ENCODE measurements at regions not wholly inside any gene's neighbourhood (a gene's known extent, or its start where the extent isn't known, plus 50 kb on each side); places are given as distances from the start of the nearest gene placed in this dataset.

DNA sequence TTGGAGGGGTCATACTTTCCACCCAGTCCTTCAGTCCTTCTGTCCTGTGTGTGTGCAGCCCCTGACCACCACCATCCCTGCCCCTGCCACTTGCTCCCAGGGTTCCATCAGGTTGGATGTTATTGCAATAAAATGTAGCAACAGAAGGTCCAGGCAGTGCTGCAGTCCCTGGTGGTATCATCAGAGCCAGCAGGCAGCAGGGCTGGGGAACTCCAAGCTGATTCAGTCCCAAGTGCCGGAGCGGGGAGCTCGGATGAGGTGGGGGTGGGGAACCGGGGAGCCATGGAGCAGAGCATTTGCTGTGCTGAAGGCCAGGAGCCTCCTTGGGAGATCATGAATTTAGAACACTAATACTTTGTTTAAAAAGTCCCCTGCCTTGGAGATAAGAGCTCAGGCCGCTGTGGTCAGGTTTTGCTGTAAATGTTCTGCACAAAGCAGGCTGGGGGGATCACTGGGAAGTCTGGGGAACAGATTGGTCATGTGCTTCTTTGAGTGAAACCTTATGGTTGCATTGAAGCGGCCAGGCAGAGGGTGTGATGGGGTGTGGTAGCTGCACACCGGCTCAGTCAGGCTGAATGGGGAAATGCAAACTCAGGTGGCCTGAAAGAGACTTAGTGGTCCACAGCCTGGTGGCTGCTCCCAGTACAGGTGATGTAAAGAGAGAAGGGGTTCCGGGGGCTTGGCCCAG, 225.9 kb downstream of the SEC14L1 start:
- Histone ChIP-seq H3K4me3 (ENCODE audit: low read depth in 1 of 3, low read length in 3 of 3) (no peak overlapping the region), H3K4me1 (ENCODE audit: control insufficient read depth in 4 of 4, insufficient read depth in 4 of 4, low read length in 3 of 4) (peaks cover 3 to 28% (median 14%) of the 10 kb centered on the region in 4 donors), H3K9ac (ENCODE audit: low read depth in 1 of 2, low read length in 2 of 2) (no peak overlapping the region), H3K27me3 (ENCODE audit: control insufficient read depth in 4 of 4, insufficient read depth in 4 of 4, low read length in 3 of 4) (no peaks in the 10 kb centered on the region), H3K9me3 (ENCODE audit: control insufficient read depth in 4 of 4, low read length in 3 of 4) (no peaks in the 10 kb centered on the region), H3K27ac (ENCODE audit: low read depth in 1 of 2, low read length in 2 of 2) (no peak overlapping the region), H3K36me3 (ENCODE audit: control insufficient read depth in 4 of 4, insufficient read depth in 3 of 4, low read depth in 1 of 4, low read length in 3 of 4) (no peaks in the 10 kb centered on the region)
- TF ChIP-seq, protein P1, sequence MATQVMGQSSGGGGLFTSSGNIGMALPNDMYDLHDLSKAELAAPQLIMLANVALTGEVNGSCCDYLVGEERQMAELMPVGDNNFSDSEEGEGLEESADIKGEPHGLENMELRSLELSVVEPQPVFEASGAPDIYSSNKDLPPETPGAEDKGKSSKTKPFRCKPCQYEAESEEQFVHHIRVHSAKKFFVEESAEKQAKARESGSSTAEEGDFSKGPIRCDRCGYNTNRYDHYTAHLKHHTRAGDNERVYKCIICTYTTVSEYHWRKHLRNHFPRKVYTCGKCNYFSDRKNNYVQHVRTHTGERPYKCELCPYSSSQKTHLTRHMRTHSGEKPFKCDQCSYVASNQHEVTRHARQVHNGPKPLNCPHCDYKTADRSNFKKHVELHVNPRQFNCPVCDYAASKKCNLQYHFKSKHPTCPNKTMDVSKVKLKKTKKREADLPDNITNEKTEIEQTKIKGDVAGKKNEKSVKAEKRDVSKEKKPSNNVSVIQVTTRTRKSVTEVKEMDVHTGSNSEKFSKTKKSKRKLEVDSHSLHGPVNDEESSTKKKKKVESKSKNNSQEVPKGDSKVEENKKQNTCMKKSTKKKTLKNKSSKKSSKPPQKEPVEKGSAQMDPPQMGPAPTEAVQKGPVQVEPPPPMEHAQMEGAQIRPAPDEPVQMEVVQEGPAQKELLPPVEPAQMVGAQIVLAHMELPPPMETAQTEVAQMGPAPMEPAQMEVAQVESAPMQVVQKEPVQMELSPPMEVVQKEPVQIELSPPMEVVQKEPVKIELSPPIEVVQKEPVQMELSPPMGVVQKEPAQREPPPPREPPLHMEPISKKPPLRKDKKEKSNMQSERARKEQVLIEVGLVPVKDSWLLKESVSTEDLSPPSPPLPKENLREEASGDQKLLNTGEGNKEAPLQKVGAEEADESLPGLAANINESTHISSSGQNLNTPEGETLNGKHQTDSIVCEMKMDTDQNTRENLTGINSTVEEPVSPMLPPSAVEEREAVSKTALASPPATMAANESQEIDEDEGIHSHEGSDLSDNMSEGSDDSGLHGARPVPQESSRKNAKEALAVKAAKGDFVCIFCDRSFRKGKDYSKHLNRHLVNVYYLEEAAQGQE (IDR thresholded peaks at IDR 0.05): no peak
- TF ChIP-seq SP1 (IDR thresholded peaks at IDR 0.05) (no peak), YY1 (IDR thresholded peaks at IDR 0.05) (no peak), HNF4G (IDR thresholded peaks at IDR 0.05) (no peak), FOXA2 (IDR thresholded peaks at IDR 0.05) (no peak), TAF1 (conservative IDR thresholded peaks at IDR 0.05) (no peak), EGR1 (IDR thresholded peaks at IDR 0.05; ENCODE audit: low read depth in 2 of 2) (no peak), RXRA (IDR thresholded peaks at IDR 0.05) (no peak), JUND (IDR thresholded peaks at IDR 0.05) (no peak), FOXA1 (IDR thresholded peaks at IDR 0.05) (no peak), NR2F2 (IDR thresholded peaks at IDR 0.05) (no peak), RAD21 (IDR thresholded peaks at IDR 0.05) (no peak), GABPA (IDR thresholded peaks at IDR 0.05 in 1 of 2, conservative IDR thresholded peaks at IDR 0.05 in 1 of 2) (no peak), HNF4A (conservative IDR thresholded peaks at IDR 0.05) (no peak)
- TF ChIP-seq, protein P2, sequence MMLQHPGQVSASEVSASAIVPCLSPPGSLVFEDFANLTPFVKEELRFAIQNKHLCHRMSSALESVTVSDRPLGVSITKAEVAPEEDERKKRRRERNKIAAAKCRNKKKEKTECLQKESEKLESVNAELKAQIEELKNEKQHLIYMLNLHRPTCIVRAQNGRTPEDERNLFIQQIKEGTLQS (IDR thresholded peaks at IDR 0.05): no peak
- TF ChIP-seq, protein P3, sequence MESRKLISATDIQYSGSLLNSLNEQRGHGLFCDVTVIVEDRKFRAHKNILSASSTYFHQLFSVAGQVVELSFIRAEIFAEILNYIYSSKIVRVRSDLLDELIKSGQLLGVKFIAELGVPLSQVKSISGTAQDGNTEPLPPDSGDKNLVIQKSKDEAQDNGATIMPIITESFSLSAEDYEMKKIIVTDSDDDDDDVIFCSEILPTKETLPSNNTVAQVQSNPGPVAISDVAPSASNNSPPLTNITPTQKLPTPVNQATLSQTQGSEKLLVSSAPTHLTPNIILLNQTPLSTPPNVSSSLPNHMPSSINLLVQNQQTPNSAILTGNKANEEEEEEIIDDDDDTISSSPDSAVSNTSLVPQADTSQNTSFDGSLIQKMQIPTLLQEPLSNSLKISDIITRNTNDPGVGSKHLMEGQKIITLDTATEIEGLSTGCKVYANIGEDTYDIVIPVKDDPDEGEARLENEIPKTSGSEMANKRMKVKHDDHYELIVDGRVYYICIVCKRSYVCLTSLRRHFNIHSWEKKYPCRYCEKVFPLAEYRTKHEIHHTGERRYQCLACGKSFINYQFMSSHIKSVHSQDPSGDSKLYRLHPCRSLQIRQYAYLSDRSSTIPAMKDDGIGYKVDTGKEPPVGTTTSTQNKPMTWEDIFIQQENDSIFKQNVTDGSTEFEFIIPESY (IDR thresholded peaks at IDR 0.05): no peak
- TF ChIP-seq, protein P4, sequence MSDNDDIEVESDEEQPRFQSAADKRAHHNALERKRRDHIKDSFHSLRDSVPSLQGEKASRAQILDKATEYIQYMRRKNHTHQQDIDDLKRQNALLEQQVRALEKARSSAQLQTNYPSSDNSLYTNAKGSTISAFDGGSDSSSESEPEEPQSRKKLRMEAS (IDR thresholded peaks at IDR 0.05): no peak
- TF ChIP-seq, protein P5, sequence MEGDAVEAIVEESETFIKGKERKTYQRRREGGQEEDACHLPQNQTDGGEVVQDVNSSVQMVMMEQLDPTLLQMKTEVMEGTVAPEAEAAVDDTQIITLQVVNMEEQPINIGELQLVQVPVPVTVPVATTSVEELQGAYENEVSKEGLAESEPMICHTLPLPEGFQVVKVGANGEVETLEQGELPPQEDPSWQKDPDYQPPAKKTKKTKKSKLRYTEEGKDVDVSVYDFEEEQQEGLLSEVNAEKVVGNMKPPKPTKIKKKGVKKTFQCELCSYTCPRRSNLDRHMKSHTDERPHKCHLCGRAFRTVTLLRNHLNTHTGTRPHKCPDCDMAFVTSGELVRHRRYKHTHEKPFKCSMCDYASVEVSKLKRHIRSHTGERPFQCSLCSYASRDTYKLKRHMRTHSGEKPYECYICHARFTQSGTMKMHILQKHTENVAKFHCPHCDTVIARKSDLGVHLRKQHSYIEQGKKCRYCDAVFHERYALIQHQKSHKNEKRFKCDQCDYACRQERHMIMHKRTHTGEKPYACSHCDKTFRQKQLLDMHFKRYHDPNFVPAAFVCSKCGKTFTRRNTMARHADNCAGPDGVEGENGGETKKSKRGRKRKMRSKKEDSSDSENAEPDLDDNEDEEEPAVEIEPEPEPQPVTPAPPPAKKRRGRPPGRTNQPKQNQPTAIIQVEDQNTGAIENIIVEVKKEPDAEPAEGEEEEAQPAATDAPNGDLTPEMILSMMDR (IDR thresholded peaks at IDR 0.05; ENCODE audit: low read depth, low read length, missing input control): no peak
- WGBS: 75% methylated on average over 8 of the region's 8 CpGs
- no peak for DNase-seq (ENCODE audit: low spot score)

All from liver (tissue), 8 donors.